ENCODE measurements at regions not wholly inside any gene's neighbourhood (a gene's known extent, or its start where the extent isn't known, plus 50 kb on each side); places are given as distances from the start of the nearest gene placed in this dataset.

DNA sequence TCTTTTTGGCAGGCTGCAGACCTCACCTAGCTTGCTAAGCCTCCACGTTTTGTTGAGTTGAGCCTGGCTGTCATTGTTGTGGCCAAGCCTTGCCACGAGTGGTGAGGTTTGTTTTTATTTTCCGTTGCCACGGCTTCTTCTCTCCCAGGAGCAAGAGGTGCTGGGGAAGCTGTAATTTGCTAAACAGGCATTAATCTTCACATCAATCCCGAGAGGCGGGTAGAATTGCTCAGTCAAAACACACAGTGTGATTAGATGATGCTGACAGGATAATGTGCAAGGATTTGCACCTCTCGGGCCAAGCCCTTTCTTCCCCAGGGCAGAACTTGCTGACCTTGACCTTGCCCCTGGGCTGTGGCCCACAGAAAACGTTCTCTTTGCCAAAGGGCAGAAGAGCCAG, 72.2 kb upstream of the ATP6AP2 start:
- Histone ChIP-seq H3K27ac (replicated peaks in 1 of 4) (no peak overlapping the region), H3K27me3 (no peaks in the 10 kb centered on the region), H3K9me3 (no peaks in the 10 kb centered on the region), H3K36me3 (no peaks in the 10 kb centered on the region), H3K4me3 (no peak overlapping the region), H3K4me1 (no peaks in the 10 kb centered on the region)
- TF ChIP-seq POLR2AphosphoS5 (IDR thresholded peaks at IDR 0.05) (no peak), EP300 (IDR thresholded peaks at IDR 0.05) (no peak), POLR2A (IDR thresholded peaks at IDR 0.05; ENCODE audit: low read depth) (no peak)
- TF ChIP-seq, protein P1, sequence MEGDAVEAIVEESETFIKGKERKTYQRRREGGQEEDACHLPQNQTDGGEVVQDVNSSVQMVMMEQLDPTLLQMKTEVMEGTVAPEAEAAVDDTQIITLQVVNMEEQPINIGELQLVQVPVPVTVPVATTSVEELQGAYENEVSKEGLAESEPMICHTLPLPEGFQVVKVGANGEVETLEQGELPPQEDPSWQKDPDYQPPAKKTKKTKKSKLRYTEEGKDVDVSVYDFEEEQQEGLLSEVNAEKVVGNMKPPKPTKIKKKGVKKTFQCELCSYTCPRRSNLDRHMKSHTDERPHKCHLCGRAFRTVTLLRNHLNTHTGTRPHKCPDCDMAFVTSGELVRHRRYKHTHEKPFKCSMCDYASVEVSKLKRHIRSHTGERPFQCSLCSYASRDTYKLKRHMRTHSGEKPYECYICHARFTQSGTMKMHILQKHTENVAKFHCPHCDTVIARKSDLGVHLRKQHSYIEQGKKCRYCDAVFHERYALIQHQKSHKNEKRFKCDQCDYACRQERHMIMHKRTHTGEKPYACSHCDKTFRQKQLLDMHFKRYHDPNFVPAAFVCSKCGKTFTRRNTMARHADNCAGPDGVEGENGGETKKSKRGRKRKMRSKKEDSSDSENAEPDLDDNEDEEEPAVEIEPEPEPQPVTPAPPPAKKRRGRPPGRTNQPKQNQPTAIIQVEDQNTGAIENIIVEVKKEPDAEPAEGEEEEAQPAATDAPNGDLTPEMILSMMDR (IDR thresholded peaks at IDR 0.05), result no peak
- DNase-seq (ENCODE audit: extremely low spot score), result no peak
- intact Hi-C loops (cut with DNase I), result no loop called here
- WGBS, result 50% methylated on average over 8 of the region's 8 CpGs

GRCh38 chrX:40506201-40506985, 74.4 kb upstream of the ATP6AP2 start:
- TF ChIP-seq POLR2A (IDR thresholded peaks at IDR 0.05; ENCODE audit: low read depth) (no peak), POLR2AphosphoS5 (IDR thresholded peaks at IDR 0.05) (no peak), EP300 (IDR thresholded peaks at IDR 0.05) (no peak)
- TF ChIP-seq, protein P1 (IDR thresholded peaks at IDR 0.05), result no peak
- H3K27me3 ChIP-seq, result no peaks in the 10 kb centered on the region
- no peak for DNase-seq (ENCODE audit: extremely low spot score)
- intact Hi-C loops (cut with DNase I), result no loop called here
- no peak overlapping the region for H3K27ac ChIP-seq (replicated peaks in 1 of 4)
- no peaks in the 10 kb centered on the region for H3K36me3 ChIP-seq
- 76% methylated on average over 7 of the region's 7 CpGs for WGBS
- no peaks in the 10 kb centered on the region for H3K9me3 ChIP-seq
- H3K4me3 ChIP-seq, result no peak overlapping the region
- H3K4me1 ChIP-seq, result no peaks in the 10 kb centered on the region

GRCh38 chrX:40504801-40505605, 75.8 kb upstream of the ATP6AP2 start:
- WGBS, result 42% methylated on average over 4 of the region's 5 CpGs
- Histone ChIP-seq H3K4me1 (no peaks in the 10 kb centered on the region), H3K9me3 (no peaks in the 10 kb centered on the region), H3K36me3 (no peaks in the 10 kb centered on the region), H3K4me3 (no peak overlapping the region), H3K27me3 (no peaks in the 10 kb centered on the region), H3K27ac (replicated peaks in 1 of 4) (no peak overlapping the region)
- TF ChIP-seq, protein P1 (IDR thresholded peaks at IDR 0.05), result no peak
- TF ChIP-seq EP300 (IDR thresholded peaks at IDR 0.05) (no peak), POLR2A (IDR thresholded peaks at IDR 0.05; ENCODE audit: low read depth) (no peak), POLR2AphosphoS5 (IDR thresholded peaks at IDR 0.05) (no peak)
- DNase-seq (ENCODE audit: extremely low spot score), result no peak
- intact Hi-C loops (cut with DNase I), result no loop called here

GRCh38 chrX:40503094-40503493, 77.7 kb upstream of the ATP6AP2 start:
- Histone ChIP-seq H3K4me3 (no peak overlapping the region), H3K9me3 (no peaks in the 10 kb centered on the region), H3K27ac (replicated peaks in 1 of 4) (no peak overlapping the region), H3K27me3 (no peaks in the 10 kb centered on the region), H3K36me3 (no peaks in the 10 kb centered on the region), H3K4me1 (no peaks in the 10 kb centered on the region)
- DNase-seq (ENCODE audit: extremely low spot score), result no peak
- intact Hi-C loops (cut with DNase I), result no loop called here
- TF ChIP-seq POLR2A (IDR thresholded peaks at IDR 0.05; ENCODE audit: low read depth) (no peak), EP300 (IDR thresholded peaks at IDR 0.05) (no peak), POLR2AphosphoS5 (IDR thresholded peaks at IDR 0.05) (no peak)
- TF ChIP-seq, protein P1 (IDR thresholded peaks at IDR 0.05), result no peak
- 90% methylated on average over 3 of the region's 3 CpGs for WGBS

Data from esophagus muscularis mucosa (tissue), 4 donors.